ENCODE measurements at regions not wholly inside any gene's neighbourhood (a gene's known extent, or its start where the extent isn't known, plus 50 kb on each side); places are given as distances from the start of the nearest gene placed in this dataset.

DNA sequence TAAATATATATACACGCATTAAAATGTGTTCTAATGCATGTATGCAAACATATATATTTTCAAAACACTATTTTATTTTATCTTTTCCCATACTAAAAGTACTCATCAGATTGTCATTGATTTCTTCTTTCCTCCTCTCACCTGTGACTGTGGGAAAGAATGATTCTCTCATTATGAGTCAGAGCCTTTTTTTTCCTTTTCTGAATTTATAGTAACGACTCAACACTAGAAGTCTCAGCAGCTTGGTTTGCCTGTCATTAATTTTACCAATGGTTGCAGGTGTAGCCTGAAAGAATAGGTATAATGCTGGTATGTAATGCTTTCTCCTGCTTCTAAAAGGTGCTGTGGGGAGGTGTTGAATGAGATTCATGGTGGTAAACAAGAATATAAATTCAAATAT, 328.7 kb downstream of the UTRN start:
- no peaks in the 10 kb centered on the region for H3K36me3 ChIP-seq
- 62 to 88% methylated on average over 2 of the region's 2 CpGs for WGBS, 2 donors
- H3K9me3 ChIP-seq: no peaks in the 10 kb centered on the region
- no peak overlapping the region for H3K27ac ChIP-seq
- ATAC-seq (ENCODE audit: low FRiP score in 2 of 2): no peak
- no peaks in the 10 kb centered on the region for H3K27me3 ChIP-seq
- H3K4me3 ChIP-seq: no peak overlapping the region
- no peak for DNase-seq
- TF ChIP-seq POLR2AphosphoS5 (IDR thresholded peaks at IDR 0.05): no peak
- no peak for TF ChIP-seq EP300 (IDR thresholded peaks at IDR 0.05)
- TF ChIP-seq CTCF (IDR thresholded peaks at IDR 0.05): no peak
- no peak for TF ChIP-seq POLR2A (IDR thresholded peaks at IDR 0.05)
- no peaks in the 10 kb centered on the region for H3K4me1 ChIP-seq

DNA sequence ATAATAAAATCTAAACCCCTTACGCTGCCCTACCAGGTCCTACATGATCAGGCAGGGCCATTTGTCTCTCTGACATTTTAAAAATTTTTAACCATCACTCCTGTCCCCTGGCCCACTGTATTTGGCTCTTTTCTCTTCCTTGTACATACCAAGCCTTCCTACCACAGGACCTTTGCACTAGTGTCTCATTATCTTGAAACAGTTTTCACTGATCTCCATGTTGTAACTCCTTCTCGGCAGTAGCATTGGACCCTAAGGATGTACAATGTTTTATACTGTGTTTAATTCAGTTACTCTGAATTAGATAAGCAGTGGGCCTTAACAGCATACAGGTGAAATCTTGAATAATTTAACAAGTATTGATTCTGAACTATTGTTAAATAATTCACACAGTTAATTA, 330.7 kb downstream of the UTRN start:
- TF ChIP-seq CTCF (IDR thresholded peaks at IDR 0.05) (no peak), EP300 (IDR thresholded peaks at IDR 0.05) (no peak), POLR2AphosphoS5 (IDR thresholded peaks at IDR 0.05) (no peak), POLR2A (IDR thresholded peaks at IDR 0.05) (no peak)
- ATAC-seq (ENCODE audit: low FRiP score in 2 of 2) (no peak), DNase-seq (no peak)
- no peak overlapping the region for H3K4me3 ChIP-seq
- H3K27me3 ChIP-seq: no peaks in the 10 kb centered on the region
- no peaks in the 10 kb centered on the region for H3K9me3 ChIP-seq
- no peaks in the 10 kb centered on the region for H3K4me1 ChIP-seq
- 94 to 96% methylated on average over 2 of the region's 2 CpGs for WGBS, 2 donors
- H3K36me3 ChIP-seq: no peaks in the 10 kb centered on the region
- no peak overlapping the region for H3K27ac ChIP-seq

DNA sequence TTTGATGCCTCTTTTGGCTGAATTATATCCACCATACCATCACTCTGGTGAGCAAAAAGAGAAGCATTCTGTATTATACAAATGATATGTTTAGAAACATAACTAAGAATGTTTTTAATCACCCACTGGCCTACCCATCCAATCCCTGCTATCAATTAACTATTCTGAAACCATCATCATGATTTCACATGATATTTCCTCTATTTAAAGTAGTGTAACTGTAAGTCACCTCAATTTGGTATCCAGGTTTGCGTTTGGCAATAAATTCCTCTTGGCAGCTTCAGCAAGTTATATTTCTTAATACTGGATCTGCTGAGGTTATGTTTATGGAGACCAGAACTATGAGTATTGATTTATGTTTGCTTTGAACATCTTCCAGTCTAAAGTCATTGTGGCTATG, 332.1 kb downstream of the UTRN start:
- Histone ChIP-seq H3K4me1 (no peaks in the 10 kb centered on the region), H3K9me3 (no peaks in the 10 kb centered on the region), H3K27me3 (no peaks in the 10 kb centered on the region), H3K4me3 (no peak overlapping the region), H3K36me3 (no peaks in the 10 kb centered on the region), H3K27ac (no peak overlapping the region)
- WGBS, 2 donors: 90 to 97% methylated on average over 1 of the region's 1 CpG
- no peak for ATAC-seq (ENCODE audit: low FRiP score in 2 of 2)
- DNase-seq: no peak
- no peak for TF ChIP-seq EP300 (IDR thresholded peaks at IDR 0.05)
- no peak for TF ChIP-seq CTCF (IDR thresholded peaks at IDR 0.05)
- TF ChIP-seq POLR2AphosphoS5 (IDR thresholded peaks at IDR 0.05): no peak
- no peak for TF ChIP-seq POLR2A (IDR thresholded peaks at IDR 0.05)

DNA sequence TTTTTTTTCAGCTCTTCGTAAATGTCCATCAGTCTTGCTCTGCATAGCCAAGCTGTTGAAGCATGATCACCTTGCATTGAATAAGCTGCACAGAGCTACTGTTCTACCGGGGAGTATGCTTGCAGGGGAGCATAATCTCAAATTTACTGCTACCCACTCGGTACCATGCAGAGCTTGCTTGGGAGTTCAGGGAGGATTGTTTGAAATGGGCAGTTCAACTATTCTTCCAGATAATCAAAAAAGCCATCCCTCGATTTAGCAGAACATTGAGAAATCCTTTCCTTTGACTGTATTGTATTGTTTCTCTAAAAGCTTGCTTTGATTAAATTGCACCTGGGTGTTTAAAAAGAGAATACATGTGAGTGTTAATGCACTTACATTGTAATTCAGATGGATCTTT, 332.6 kb downstream of the UTRN start:
- H3K36me3 ChIP-seq: no peaks in the 10 kb centered on the region
- H3K27ac ChIP-seq: no peak overlapping the region
- H3K4me3 ChIP-seq: no peak overlapping the region
- H3K4me1 ChIP-seq: peaks cover 0 to 5% (median 0%) of the 10 kb centered on the region in 4 donors
- 88 to 95% methylated on average over 4 of the region's 4 CpGs for WGBS, 2 donors
- no peaks in the 10 kb centered on the region for H3K27me3 ChIP-seq
- DNase-seq (no peak), ATAC-seq (ENCODE audit: low FRiP score in 2 of 2) (no peak)
- no peak for TF ChIP-seq EP300 (IDR thresholded peaks at IDR 0.05)
- no peaks in the 10 kb centered on the region for H3K9me3 ChIP-seq

DNA sequence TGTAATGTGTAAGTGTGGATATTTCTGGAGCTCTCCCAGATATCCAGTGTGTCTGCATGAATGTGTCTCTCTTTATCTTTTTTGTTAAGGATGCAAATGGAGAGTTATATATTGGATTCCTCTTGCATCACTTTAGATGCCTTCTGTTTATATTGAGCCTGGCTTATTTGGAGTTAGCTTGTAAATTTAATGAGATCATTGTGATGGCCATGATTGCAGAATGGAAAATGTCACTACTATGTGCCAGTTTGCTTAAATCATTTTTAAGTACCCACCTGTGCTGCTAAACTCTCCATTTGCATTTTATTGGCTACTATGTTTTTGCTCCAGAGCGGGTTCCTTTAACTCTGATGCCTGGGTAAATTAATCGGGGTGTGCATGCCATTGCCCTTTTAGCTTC, 334.8 kb downstream of the UTRN start:
- 96 to 98% methylated on average over 2 of the region's 2 CpGs for WGBS, 2 donors
- Histone ChIP-seq H3K4me3 (no peak overlapping the region), H3K4me1 (peaks cover 0 to 5% (median 0%) of the 10 kb centered on the region in 4 donors), H3K36me3 (no peaks in the 10 kb centered on the region), H3K27ac (no peak overlapping the region), H3K27me3 (no peaks in the 10 kb centered on the region), H3K9me3 (no peaks in the 10 kb centered on the region)
- ATAC-seq (ENCODE audit: low FRiP score in 2 of 2) (no peak), DNase-seq (no peak)
- TF ChIP-seq CTCF (IDR thresholded peaks at IDR 0.05) (no peak), POLR2A (IDR thresholded peaks at IDR 0.05) (no peak), POLR2AphosphoS5 (IDR thresholded peaks at IDR 0.05) (no peak), EP300 (IDR thresholded peaks at IDR 0.05) (no peak)

Measured in upper lobe of left lung (tissue), 6 donors.